ENCODE measurements at regions not wholly inside any gene's neighbourhood (a gene's known extent, or its start where the extent isn't known, plus 50 kb on each side); places are given as distances from the start of the nearest gene placed in this dataset.
A peak's percentile ranks its signal among the peaks of the same experiment; 100 is the strongest.

- no peak for DNase-seq
Observed at GRCh38 chr11:112723676-112724495, 237.3 kb upstream of the NCAM1 start.

- no peak for DNase-seq
Observed at GRCh38 chr11:112724496-112724790, 236.8 kb upstream of the NCAM1 start.

DNA sequence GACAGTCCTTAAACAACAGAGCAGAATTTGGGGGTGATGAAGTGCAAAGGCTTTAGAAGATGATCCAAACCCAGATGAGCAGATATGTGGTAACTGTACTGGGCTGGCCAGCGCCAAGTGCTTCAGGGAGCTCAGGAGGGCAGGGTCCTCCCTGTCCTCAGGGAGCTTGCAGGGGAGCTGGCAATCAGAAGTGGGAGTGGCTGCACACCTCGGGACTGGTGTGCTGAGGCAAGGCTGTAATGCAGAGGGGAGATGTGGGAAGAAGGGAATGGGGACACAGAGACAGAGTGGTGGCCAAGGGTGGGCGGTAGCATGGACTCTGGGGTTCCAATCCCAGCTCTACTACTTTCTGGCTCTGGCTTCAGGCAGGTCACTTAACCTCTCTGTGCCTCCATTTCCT is 235.6 kb upstream of the NCAM1 start:
- no peak for DNase-seq

DNA sequence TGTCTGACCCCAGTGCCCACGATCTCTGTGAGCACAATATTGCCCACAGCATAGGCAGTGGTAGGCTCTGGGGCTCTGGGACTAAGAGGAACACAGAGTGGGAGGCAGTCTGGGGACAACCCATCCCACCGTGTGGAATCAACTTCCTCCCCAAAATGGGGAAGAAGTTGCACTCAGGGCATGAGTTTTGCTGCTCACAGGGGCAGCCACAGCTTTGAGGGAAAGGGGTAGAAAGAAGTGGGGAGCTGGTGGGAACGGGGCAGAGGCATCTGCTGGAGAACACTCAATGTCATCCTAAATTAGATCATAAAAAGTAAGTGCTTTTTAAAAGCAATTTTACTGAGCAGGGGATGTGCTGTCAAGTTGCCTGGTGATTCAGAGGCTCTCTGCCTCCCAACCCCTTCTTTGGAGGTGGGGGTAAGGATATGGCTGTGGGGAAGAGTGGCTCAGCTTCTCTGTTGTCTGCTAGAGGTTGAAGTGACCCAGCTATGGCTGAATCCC is 233.8 kb upstream of the NCAM1 start:
- DNase-seq: no peak

DNA sequence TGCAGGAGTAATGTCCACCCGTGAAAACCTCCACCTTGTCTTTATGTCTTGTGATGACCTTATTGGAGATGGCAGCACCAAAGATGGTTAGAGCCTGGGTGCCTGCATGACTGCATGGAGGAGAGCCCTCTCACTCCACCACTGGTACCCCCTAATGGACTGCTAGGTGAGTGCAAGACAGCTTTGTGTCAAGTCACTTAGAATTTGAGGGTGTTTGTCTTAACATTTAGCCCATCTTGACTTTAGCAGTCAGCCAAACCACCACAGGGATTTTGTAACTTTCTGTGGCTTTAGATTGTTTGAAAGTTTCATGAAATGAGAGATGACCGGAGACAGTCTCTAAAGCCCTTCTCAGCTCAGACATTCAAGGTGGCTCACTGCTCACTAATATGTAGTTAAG is 232.9 kb upstream of the NCAM1 start:
- DNase-seq: no peak

GRCh38 chr11:112728716-112729115 is 232.5 kb upstream of the NCAM1 start:
- no peak for DNase-seq

DNA sequence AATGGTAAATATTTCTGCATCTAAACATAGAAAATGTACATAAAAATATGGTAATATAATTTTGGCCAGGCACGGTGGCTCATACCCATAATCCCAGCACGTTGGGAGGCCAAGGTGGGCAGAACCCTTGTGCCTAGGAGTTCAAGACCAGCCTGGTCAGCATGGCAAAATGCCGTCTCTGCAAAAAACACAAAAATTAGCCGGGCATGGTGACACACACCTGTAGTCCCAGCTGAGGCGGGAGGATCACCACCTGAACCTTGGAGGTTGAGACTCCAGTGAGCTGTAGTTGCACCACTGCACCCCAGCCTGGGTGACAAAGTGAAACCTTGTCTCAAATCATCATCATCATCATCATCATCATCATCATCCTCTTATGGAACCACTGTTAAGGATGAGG is 230.6 kb upstream of the NCAM1 start:
- DNase-seq: no peak

DNA sequence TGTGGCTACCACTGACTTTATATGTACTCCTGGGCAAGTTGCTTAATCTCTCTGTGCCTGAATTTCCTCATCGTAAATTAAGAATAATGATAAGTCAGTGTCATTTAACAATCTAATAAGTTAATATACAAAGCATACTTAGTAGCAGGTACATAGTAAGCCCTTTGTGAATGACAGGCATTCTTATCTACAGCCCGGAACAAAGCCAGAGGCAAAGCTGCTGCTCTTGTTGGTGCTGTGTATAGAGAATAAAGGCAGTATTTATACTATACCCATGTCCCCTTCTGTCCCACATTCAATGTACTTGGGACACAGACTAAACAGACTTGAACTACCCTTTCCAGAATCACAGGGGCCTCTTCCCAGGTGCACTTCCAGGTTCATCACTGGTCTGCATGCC is 229.7 kb upstream of the NCAM1 start:
- no peak for DNase-seq

DNA sequence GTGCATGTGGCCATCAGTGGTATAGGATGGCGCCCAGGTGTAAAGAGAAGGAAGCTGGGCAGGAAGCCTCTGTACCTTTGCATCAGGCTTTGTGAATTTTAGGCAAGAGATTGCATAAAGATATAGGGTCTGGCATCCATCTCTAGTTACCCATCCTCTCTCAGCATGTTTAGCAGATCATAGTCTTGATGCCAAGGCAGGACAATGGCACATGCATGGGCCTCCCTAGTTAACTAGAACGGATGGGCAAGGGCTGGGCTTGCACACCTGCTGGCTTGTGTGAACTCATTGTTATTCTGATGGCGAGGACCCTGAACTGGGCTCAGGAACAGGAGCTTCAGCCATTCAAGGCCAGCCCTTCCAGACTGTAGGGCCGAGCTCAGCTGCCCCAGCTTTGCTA is 229.2 kb upstream of the NCAM1 start:
- no peak for DNase-seq

DNA sequence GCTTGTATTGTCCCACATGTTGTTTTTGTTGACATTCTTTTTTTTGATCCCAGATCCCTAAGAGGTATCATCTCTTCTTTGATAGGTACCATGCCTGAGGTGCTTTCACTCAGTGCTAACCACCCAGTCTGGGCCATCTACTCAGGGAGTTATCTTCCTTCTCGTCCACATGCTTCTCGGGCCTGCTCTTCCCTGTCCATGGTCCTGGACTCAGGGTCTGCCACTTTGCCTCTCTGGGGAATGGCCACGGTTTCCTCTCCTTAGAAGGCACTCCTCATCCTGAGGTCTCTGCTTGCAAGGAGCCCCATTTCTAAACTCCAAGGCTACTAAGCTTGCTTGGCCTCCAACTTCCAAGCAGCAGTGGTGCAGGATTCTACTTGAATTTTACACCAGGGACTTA is 227.0 kb upstream of the NCAM1 start:
- DNase-seq: no peak

DNA sequence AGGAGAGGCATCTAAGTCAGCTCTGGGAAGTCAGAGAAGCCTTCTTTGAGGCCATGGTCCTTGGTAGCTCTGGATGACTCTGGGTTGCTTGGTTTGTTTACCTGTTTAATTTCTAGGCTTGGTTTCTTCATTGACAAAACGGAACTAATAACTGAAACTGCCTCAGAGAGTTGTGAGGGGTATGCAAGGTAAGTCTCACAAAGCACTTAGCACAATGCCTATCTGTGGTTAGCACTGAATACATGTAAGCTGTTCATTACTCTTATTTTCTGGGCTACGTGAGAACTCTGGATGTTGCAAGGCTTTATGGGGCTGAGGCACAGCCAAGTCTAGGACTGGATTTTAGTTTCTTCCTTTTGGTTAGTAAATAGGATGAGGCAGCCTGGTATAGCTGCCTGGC is 225.8 kb upstream of the NCAM1 start:
- no peak for DNase-seq

DNA sequence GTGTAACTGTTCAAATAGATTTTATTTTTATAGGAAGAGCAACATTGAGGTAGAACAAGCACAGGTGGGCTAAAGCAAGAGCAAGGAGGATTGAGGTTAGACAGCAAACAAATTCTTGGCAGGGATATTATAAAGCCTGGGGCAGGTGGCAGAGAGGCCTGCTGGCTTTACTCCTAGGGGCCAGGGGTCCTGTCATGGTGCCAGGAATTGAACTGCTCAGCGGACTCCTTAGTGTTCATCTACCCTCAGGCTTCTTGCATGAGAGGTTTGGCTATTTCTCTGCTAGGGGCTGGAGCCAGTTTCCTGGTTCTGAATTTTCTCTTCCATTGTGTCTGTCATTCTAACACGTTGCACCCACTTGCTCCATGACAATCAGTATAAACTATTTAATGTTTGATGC is 217.2 kb upstream of the NCAM1 start:
- peak; percentile 3 for DNase-seq

GRCh38 chr11:112745973-112746372 is 215.2 kb upstream of the NCAM1 start:
- peak; percentile 79 for DNase-seq

DNA sequence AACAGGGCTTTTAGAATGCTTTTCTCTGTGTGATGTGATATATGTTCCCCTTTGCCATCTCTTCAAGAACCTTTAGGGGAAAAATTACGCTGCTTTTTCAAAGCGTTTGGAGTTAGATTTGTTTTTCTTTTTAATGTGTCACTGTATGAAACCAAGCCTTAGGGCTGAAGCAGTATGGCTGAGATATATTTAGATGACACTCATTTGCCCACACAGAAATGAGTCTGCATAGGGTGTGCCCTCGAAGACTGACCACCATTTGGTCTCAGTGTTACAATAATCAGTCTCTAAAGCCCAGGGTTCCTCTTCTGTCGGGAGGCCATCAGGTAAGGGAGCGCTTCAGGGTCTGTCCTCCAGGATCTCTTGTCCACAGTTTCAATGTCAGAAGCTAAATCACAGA is 213.0 kb upstream of the NCAM1 start:
- no peak for DNase-seq

DNA sequence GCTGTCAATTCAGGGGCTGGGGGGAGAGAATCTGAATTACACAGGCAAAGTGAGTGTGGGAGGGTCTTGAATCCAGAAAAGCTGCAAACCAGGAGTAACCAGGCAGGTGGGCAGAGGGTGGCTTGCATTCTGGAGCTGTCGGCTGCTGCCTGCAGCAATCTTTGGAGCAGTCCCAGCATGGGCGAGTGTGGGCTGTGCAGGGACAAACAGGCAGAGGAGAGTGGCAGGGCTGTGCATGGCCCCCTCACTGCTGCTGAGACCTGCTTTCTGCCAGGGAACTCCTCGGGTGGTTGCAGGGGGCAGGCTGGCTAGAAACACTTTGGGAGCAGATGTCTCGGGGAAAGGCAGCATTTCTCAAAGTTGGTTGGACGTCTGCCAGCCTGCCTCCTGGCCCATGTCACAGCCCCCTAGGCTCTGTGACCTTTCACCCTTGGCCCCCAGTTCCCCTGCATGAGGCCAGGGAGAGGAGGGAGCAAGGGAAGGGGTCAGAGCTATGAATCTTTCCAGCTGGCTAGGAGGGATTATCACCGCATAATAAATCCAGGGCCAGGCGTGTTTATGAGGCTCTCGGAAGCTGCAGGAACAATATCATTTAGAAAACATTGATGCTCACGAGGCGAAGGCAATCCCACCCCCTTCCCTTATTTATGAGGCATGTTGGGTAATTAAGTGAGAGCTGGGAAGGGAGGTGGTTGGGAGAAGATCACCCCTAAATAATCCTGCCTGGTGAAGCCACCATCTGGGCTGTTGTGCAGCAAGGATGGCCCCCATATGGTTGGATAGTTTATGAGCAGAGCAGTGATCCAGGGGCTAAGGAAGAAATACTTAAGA is 212.3 kb upstream of the NCAM1 start:
- DNase-seq: peak; percentile 95

DNA sequence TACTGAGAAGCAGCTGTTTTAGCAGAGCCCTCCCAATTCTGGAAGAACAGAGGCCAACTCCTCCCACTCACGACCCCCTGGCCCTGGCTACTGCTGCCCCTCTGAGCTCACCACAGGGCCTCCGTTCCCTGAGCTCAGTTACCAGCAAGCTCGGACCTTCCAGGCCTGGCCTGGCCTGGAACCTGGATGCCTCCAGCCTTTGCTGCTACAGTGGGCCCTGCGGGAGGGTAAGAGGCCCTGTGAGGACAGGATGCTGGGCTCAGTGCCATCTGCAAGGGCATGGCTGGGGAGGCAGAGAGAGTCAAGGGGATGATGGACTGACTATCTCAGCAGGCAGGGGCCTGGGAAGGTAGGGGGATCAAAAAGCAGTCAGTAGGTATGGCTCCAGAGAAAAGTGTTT is 209.9 kb upstream of the NCAM1 start:
- DNase-seq: no peak

GRCh38 chr11:112751772-112752171 is 209.4 kb upstream of the NCAM1 start:
- peak; percentile 47 for DNase-seq

- DNase-seq: no peak
Observed at GRCh38 chr11:112752563-112752962, 208.7 kb upstream of the NCAM1 start.

GRCh38 chr11:112753706-112754105 is 207.5 kb upstream of the NCAM1 start:
- DNase-seq: no peak

GRCh38 chr11:112759418-112759817 is 201.8 kb upstream of the NCAM1 start:
- no peak for DNase-seq

GRCh38 chr11:112760396-112761059 is 200.7 kb upstream of the NCAM1 start:
- DNase-seq: no peak

GRCh38 chr11:112761911-112762706 is 199.1 kb upstream of the NCAM1 start:
- no peak for DNase-seq

DNA sequence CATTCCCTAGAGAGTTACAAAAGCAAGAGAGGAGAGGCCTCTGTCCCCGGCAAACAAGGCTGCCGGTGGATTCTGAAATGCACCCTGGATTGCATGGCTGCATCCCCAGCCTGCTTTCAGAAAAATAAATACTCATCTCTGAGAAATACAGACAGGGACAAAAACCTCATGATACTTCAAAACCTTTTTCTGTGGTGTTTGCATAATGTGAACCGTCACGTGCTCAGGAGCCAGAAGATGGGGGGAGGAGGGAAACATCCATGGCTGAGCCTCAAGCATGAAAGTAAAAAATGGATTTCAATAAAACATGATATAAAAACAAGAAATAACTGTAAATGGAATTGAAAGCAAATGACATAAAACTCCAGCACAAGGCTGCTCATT is 198.5 kb upstream of the NCAM1 start:
- DNase-seq: no peak

All from NCI-H82 (cell line).